Hippocampal formation (tissue), 2 donors: ENCODE measurements at regions not wholly inside any gene's neighbourhood (a gene's known extent, or its start where the extent isn't known, plus 50 kb on each side); places are given as distances from the start of the nearest gene placed in this dataset.
A peak's percentile ranks its signal among the peaks of the same experiment; 100 is the strongest.

Experiments
- DNase-seq, 2 donors: peaks; one replicate each; lab custom pipeline; 2025; lab: John Stamatoyannopoulos, UW

- peak; percentile 49 to 53 for DNase-seq
Observed at GRCh38 chr1:213374369-213374768, 323.3 kb downstream of the RPS6KC1 start.

- DNase-seq, result no peak
Observed at GRCh38 chr1:213375002-213375401, 324.0 kb downstream of the RPS6KC1 start.

- no peak for DNase-seq
Observed at GRCh38 chr1:213376862-213377372, 325.9 kb downstream of the RPS6KC1 start.

- DNase-seq, result no peak
Observed at GRCh38 chr1:213380865-213381264, 329.8 kb downstream of the RPS6KC1 start.

GRCh38 chr1:213381572-213382084 is 330.6 kb downstream of the RPS6KC1 start:
- DNase-seq, result no peak

- DNase-seq, result no peak
Observed at GRCh38 chr1:213383465-213383864, 332.4 kb downstream of the RPS6KC1 start.

GRCh38 chr1:213385201-213385600 is 334.2 kb downstream of the RPS6KC1 start:
- no peak for DNase-seq

GRCh38 chr1:213385806-213386324 is 334.8 kb downstream of the RPS6KC1 start:
- no peak for DNase-seq

- no peak for DNase-seq
Observed at GRCh38 chr1:213387380-213388015, 336.5 kb downstream of the RPS6KC1 start.

GRCh38 chr1:213388199-213388598 is 337.2 kb downstream of the RPS6KC1 start:
- DNase-seq, result no peak

- peak; percentile 26 to 42 for DNase-seq
Observed at GRCh38 chr1:213389061-213389581, 338.1 kb downstream of the RPS6KC1 start.

GRCh38 chr1:213391445-213391844 is 340.4 kb downstream of the RPS6KC1 start:
- DNase-seq, result no peak

- no peak for DNase-seq
Observed at GRCh38 chr1:213393860-213394259, 342.8 kb downstream of the RPS6KC1 start.

GRCh38 chr1:213394837-213395236 is 343.8 kb downstream of the RPS6KC1 start:
- DNase-seq, result no peak

- DNase-seq, result no peak
Observed at GRCh38 chr1:213397638-213398037, 346.6 kb downstream of the RPS6KC1 start.

GRCh38 chr1:213399695-213400094 is 348.7 kb downstream of the RPS6KC1 start:
- no peak for DNase-seq

GRCh38 chr1:213409208-213409631 is 358.2 kb downstream of the RPS6KC1 start:
- no peak for DNase-seq

- DNase-seq, result no peak
Observed at GRCh38 chr1:213409971-213410370, 358.9 kb downstream of the RPS6KC1 start.

GRCh38 chr1:213414346-213414745 is 363.3 kb downstream of the RPS6KC1 start:
- DNase-seq, result no peak

GRCh38 chr1:213414911-213415310 is 363.9 kb downstream of the RPS6KC1 start:
- DNase-seq, result no peak

GRCh38 chr1:213415691-213416380 is 364.8 kb downstream of the RPS6KC1 start:
- DNase-seq, result no peak

- no peak for DNase-seq
Observed at GRCh38 chr1:213416461-213417224, 365.6 kb downstream of the RPS6KC1 start.
